IMR-90 (cell line): ENCODE measurements at regions not wholly inside any gene's neighbourhood (a gene's known extent, or its start where the extent isn't known, plus 50 kb on each side); places are given as distances from the start of the nearest gene placed in this dataset.

Source experiments
- ATAC-seq: fragments of 200-7000 bp; cut with Tn5 transposase; 2 replicates; pipeline ENCODE4 v1.9.1; 2020; ENCODE audit warnings: low read depth, mild to moderate bottlenecking, moderate library complexity
- BruUV-seq: library from RNA; stranded (reverse); fragments of 400-500 nt; replicated peaks from 2 replicates; lab custom pipeline; 2021; lab: Mats Ljungman, UMichigan
- CTCF ChIA-PET: fragments of 300-600 bp; formaldehyde crosslinking; extraction: SDS; loops from one replicate; lab custom pipeline; 2021; ENCODE audit warnings: antibody characterized with exemption; lab: Yijun Ruan, JAX
- POLR2A ChIA-PET: fragments of 300-600 bp; sonication (Branson Sonifier 250); formaldehyde crosslinking; loops from one replicate; lab custom pipeline; 2022; ENCODE audit warnings: antibody characterized with exemption; ENCODE audit not compliant: unreplicated experiment; lab: Charles Lee
- DNase-seq: peaks from one replicate; pipeline ENCODE4 v3.0.0; 2013
- H2AFZ ChIP-seq: replicated peaks from 2 replicates; pipeline ENCODE3; 2013; ENCODE audit warnings: low read length, mild to moderate bottlenecking; ENCODE audit not compliant: poor library complexity
- H2AK5ac ChIP-seq: 2 replicates; pipeline ENCODE4 v1.6.1; 2013; ENCODE audit warnings: low read depth, low read length, inconsistent platforms
- H2AK9ac ChIP-seq: replicated peaks from 2 replicates; pipeline ENCODE3; 2013; ENCODE audit warnings: mild to moderate bottlenecking, low read depth, low read length, moderate library complexity; ENCODE audit not compliant: poor library complexity
- H2BK120ac ChIP-seq: 2 replicates; pipeline ENCODE4 v1.6.1; 2013; ENCODE audit warnings: low read depth, low read length, inconsistent platforms
- H2BK15ac ChIP-seq: 3 replicates; pipeline ENCODE4 v1.6.1; 2013; ENCODE audit warnings: low read depth, low read length, inconsistent platforms
- H2BK20ac ChIP-seq: 2 replicates; pipeline ENCODE4 v1.6.1; 2013; ENCODE audit warnings: low read depth, mild to moderate bottlenecking, inconsistent platforms, low read length, moderate library complexity
- H2BK5ac ChIP-seq: 2 replicates; pipeline ENCODE4 v1.6.1; 2013; ENCODE audit warnings: mild to moderate bottlenecking, low read depth, low read length, inconsistent platforms; ENCODE audit not compliant: poor library complexity, severe bottlenecking
- H3K14ac ChIP-seq: replicated peaks from 2 replicates; pipeline ENCODE4 v1.6.1; 2013; ENCODE audit warnings: low read depth, low read length, inconsistent platforms
- H3K18ac ChIP-seq: 2 replicates; pipeline ENCODE4 v1.6.1; 2013; ENCODE audit warnings: low read depth, low read length, control low read depth
- H3K23ac ChIP-seq: 2 replicates; pipeline ENCODE4 v1.6.1; 2013; ENCODE audit warnings: low read depth, low read length, inconsistent platforms
- H3K27ac ChIP-seq: 2 replicates; pipeline ENCODE4 v1.5.1; 2013; ENCODE audit warnings: mild to moderate bottlenecking, control low read depth, low read length; ENCODE audit not compliant: insufficient read depth
- H3K27me3 ChIP-seq: 2 replicates; pipeline ENCODE4 v1.6.1; 2013; ENCODE audit warnings: low read length; ENCODE audit not compliant: control insufficient read depth, insufficient read depth
- H3K36me3 ChIP-seq: 2 replicates; pipeline ENCODE4 v1.6.1; 2013; ENCODE audit warnings: low read length, mixed read lengths; ENCODE audit not compliant: control insufficient read depth, insufficient read depth
- H3K4ac ChIP-seq: 2 replicates; pipeline ENCODE4 v1.6.1; 2013; ENCODE audit warnings: low read depth, low read length, inconsistent platforms
- H3K4me1 ChIP-seq: 2 replicates; pipeline ENCODE4 v1.6.1; 2013; ENCODE audit warnings: low read length, mixed read lengths; ENCODE audit not compliant: control insufficient read depth, insufficient read depth
- H3K4me2 ChIP-seq: 2 replicates; pipeline ENCODE4 v1.6.1; 2013; ENCODE audit warnings: low read depth, mild to moderate bottlenecking, control low read depth, low read length, moderate library complexity
- H3K4me3 ChIP-seq: 2 replicates; pipeline ENCODE4 v1.5.1; 2013; ENCODE audit warnings: low read depth, mild to moderate bottlenecking, control low read depth, low read length, moderate library complexity; ENCODE audit not compliant: insufficient read depth
- H3K56ac ChIP-seq: 2 replicates; pipeline ENCODE4 v1.6.1; 2013; ENCODE audit warnings: low read length, inconsistent platforms; ENCODE audit not compliant: insufficient read depth; ENCODE audit errors: extremely low read depth
- H3K79me1 ChIP-seq, 2 experiments: 2 replicates each; pipeline ENCODE4 v1.6.1; 2013; ENCODE audit warnings: low read length in 2 of 2, inconsistent platforms in 1 of 2, low read depth in 1 of 2
- H3K9ac ChIP-seq: 2 replicates; pipeline ENCODE4 v1.6.1; 2013; ENCODE audit warnings: low read depth, low read length, control low read depth
- H3K9me1 ChIP-seq: 2 replicates; pipeline ENCODE4 v1.6.1; 2013; ENCODE audit warnings: low read length, inconsistent platforms; ENCODE audit not compliant: insufficient read depth
- H3K9me3 ChIP-seq: 2 replicates; pipeline ENCODE4 v1.6.1; 2013; ENCODE audit warnings: low read length; ENCODE audit not compliant: control insufficient read depth, insufficient read depth
- H4K20me1 ChIP-seq: 2 replicates; pipeline ENCODE4 v1.6.1; 2013; ENCODE audit warnings: low read length, inconsistent platforms; ENCODE audit not compliant: insufficient read depth
- H4K5ac ChIP-seq: 2 replicates; pipeline ENCODE4 v1.6.1; 2013; ENCODE audit warnings: mild to moderate bottlenecking, low read depth, low read length, control low read depth
- H4K8ac ChIP-seq, 2 experiments: 2 replicates each; pipeline ENCODE4 v1.6.1; 2013; ENCODE audit warnings: low read depth in 2 of 2, low read length in 2 of 2, control low read depth in 1 of 2, inconsistent platforms in 1 of 2
- H4K91ac ChIP-seq: 2 replicates; pipeline ENCODE4 v1.6.1; 2013; ENCODE audit warnings: low read depth, low read length, inconsistent platforms; ENCODE audit not compliant: insufficient read depth
- RAD21 ChIP-seq: IDR thresholded peaks from 2 replicates; pipeline ENCODE4 v1.6.1; 2012; ENCODE audit warnings: low read length, improper control_type of control experiment
- WGBS, 2 experiments: methylation state at CpG; one replicate each; pipeline versions ENCODE4 v1.1.5 to v1.1.7; 2013; ENCODE audit warnings: missing lambda C conversion rate in 2 of 2; ENCODE audit not compliant: insufficient read length in 1 of 2; ENCODE audit errors: extremely low coverage in 2 of 2; 5-methylcytosine and 5-hydroxymethylcytosine counted together
- dilution Hi-C: fragments of 300-500 bp; cut with HindIII; formaldehyde crosslinking; loops from one replicate; pipeline ENCODE4 v1.14.3; 2018; ENCODE audit warnings: low sequenced_read_pairs; ENCODE audit not compliant: unreplicated experiment
- in situ Hi-C: fragments of 300-500 bp; cut with MboI; formaldehyde crosslinking; loops from 3 replicates; pipeline ENCODE4 v1.14.3; 2019; ENCODE audit warnings: low sequenced_read_pairs, inconsistent platforms, mixed read lengths
- intact Hi-C: fragments of 100-400 bp; cut with micrococcal nuclease; formaldehyde crosslinking; loops from 2 replicates; pipeline ENCODE4 v1.10.0; 2022

GRCh38 chr11:70715166-70715951, 317.0 kb downstream of the CTTN start:
- Histone ChIP-seq H4K5ac (no peak overlapping the region), H2BK20ac (no peak overlapping the region), H3K4me1 (no peaks in the 10 kb centered on the region), H2AK5ac (no peak overlapping the region), H2BK15ac (no peak overlapping the region), H3K18ac (no peak overlapping the region), H3K14ac (no peak overlapping the region), H4K20me1 (no peaks in the 10 kb centered on the region; the same call in 1 of the 2 replicates), H3K36me3 (no peaks in the 10 kb centered on the region), H3K9ac (no peak overlapping the region), H2BK120ac (no peak overlapping the region), H2AK9ac (no peak overlapping the region), H3K9me3 (no peaks in the 10 kb centered on the region), H3K56ac (no peak overlapping the region), H2AFZ (no peak overlapping the region), H3K4ac (no peak overlapping the region), H3K23ac (no peak overlapping the region), H2BK5ac (no peak overlapping the region), H3K9me1 (no peaks in the 10 kb centered on the region), H3K4me2 (no peak overlapping the region), H3K4me3 (no peak overlapping the region), H4K8ac (no peak overlapping the region), H3K27ac (no peak overlapping the region), H3K27me3 (peaks cover 4% of the 10 kb centered on the region; the same call in 1 of the 2 replicates), H4K91ac (no peak overlapping the region), H3K79me1 (no peaks in the 10 kb centered on the region)
- whole genome bisulfite sequencing, 2 experiments: no CpG with 5 or more reads among the region's 15 CpGs
- dilution Hi-C loops: no loop called here
- in situ Hi-C loops: no loop called here
- no peak for TF ChIP-seq RAD21
- no TSS peak for BruUV-seq
- DNase-seq (no peak), ATAC-seq (no peak)
- ChIA-PET POLR2A (no interaction called here), CTCF (no interaction called here)
- intact Hi-C loops: no loop called here
